GM12891 (cell line): ENCODE measurements at regions not wholly inside any gene's neighbourhood (a gene's known extent, or its start where the extent isn't known, plus 50 kb on each side); places are given as distances from the start of the nearest gene placed in this dataset.

ENCODE experiments used
- POLR2A ChIP-seq: IDR thresholded peaks from 2 replicates; pipeline ENCODE4 v1.6.1; 2011; ENCODE audit warnings: low read depth, low read length, control low read depth
- TAF1 ChIP-seq: IDR thresholded peaks from 2 replicates; pipeline ENCODE4 v1.6.1; 2011; ENCODE audit warnings: low read depth, low read length, control low read depth

- TF ChIP-seq POLR2A (no peak), TAF1 (no peak)
Measured at GRCh38 chr6:139591075-139591865, 216.8 kb upstream of the CITED2 start.
